Smooth muscle cell of the brain vasculature (primary cell): ENCODE measurements at regions not wholly inside any gene's neighbourhood (a gene's known extent, or its start where the extent isn't known, plus 50 kb on each side); places are given as distances from the start of the nearest gene placed in this dataset.

Experiments
- DNase-seq: peaks from one replicate; pipeline ENCODE4 v3.0.0-alpha.2; 2012; ENCODE audit warnings: low read depth, low spot score

- no peak for DNase-seq
Measured at GRCh38 chr11:64500176-64501013, 55.3 kb upstream of the SLC22A11 start.

GRCh38 chr11:64501500-64502427 lies 54.0 kb upstream of the SLC22A11 start:
- DNase-seq, result no peak

- no peak for DNase-seq
Measured at GRCh38 chr11:64502634-64503033, 53.1 kb upstream of the SLC22A11 start.

- no peak for DNase-seq
Measured at GRCh38 chr11:64503186-64503753, 52.5 kb upstream of the SLC22A11 start.

GRCh38 chr11:64504999-64505398 lies 50.7 kb upstream of the SLC22A11 start:
- DNase-seq, result no peak
